Upper lobe of left lung (tissue), 4 donors: ENCODE measurements at regions not wholly inside any gene's neighbourhood (a gene's known extent, or its start where the extent isn't known, plus 50 kb on each side); places are given as distances from the start of the nearest gene placed in this dataset.

Source experiments
- POLR2A ChIP-seq, 4 donors: fragments of 450-650 bp; IDR thresholded peaks; one replicate each; pipeline ENCODE4 v1.5.1; 2016 to 2017; ENCODE audit warnings: antibody characterized with exemption in 4 of 4, mild to moderate bottlenecking in 2 of 4
- TF ChIP-seq, protein P1 (sequence below), 6 experiments: fragments of 450-650 bp in 4 of 6; fragments of 200-600 bp in 2 of 6; sonication (generic) in 2 of 6; IDR thresholded peaks; one replicate each; pipeline ENCODE4 v1.5.1; 2016 to 2019; ENCODE audit warnings: antibody characterized with exemption in 6 of 6

DNA sequence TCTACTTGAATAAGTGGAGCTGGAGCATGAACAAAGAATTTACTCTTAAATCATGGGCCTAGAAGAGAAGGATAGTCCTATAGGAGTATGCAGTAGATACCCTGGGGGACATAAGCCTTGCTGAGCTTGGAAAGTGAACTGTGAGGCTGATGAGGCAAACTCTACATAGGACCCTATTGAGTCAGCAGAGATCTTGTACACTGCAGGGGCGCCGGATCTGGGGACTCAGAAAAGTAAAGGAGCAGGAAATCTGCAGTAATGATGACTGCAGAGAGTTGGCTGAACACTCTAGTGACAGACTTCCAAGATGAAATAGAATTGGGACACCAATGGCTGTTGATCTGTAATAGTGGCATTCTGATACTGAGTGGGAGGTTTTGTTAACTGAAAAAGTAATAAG, 543.7 kb downstream of the XIRP2 start:
- TF ChIP-seq, protein P1, sequence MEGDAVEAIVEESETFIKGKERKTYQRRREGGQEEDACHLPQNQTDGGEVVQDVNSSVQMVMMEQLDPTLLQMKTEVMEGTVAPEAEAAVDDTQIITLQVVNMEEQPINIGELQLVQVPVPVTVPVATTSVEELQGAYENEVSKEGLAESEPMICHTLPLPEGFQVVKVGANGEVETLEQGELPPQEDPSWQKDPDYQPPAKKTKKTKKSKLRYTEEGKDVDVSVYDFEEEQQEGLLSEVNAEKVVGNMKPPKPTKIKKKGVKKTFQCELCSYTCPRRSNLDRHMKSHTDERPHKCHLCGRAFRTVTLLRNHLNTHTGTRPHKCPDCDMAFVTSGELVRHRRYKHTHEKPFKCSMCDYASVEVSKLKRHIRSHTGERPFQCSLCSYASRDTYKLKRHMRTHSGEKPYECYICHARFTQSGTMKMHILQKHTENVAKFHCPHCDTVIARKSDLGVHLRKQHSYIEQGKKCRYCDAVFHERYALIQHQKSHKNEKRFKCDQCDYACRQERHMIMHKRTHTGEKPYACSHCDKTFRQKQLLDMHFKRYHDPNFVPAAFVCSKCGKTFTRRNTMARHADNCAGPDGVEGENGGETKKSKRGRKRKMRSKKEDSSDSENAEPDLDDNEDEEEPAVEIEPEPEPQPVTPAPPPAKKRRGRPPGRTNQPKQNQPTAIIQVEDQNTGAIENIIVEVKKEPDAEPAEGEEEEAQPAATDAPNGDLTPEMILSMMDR (IDR thresholded peaks at IDR 0.05) = no peak
- no peak for TF ChIP-seq POLR2A (IDR thresholded peaks at IDR 0.05)
